Vagina (tissue), 2 donors: ENCODE measurements at regions not wholly inside any gene's neighbourhood (a gene's known extent, or its start where the extent isn't known, plus 50 kb on each side); places are given as distances from the start of the nearest gene placed in this dataset.

ENCODE experiments used
- POLR2A ChIP-seq, 2 donors: fragments of 450-650 bp; IDR thresholded peaks; one replicate each; pipeline ENCODE4 v1.6.1; 2017; ENCODE audit warnings: antibody characterized with exemption in 2 of 2, mild to moderate bottlenecking in 2 of 2, moderate library complexity in 2 of 2
- POLR2AphosphoS5 ChIP-seq, 2 donors: sonication (generic); formaldehyde crosslinking; IDR thresholded peaks; one replicate each; pipeline ENCODE4 v1.9.0; 2017; ENCODE audit warnings: antibody characterized with exemption in 2 of 2, mild to moderate bottlenecking in 2 of 2, low read depth in 1 of 2; ENCODE audit not compliant: insufficient read depth in 1 of 2
- TF ChIP-seq, protein P1 (sequence below), 3 experiments: fragments of 450-650 bp in 2 of 3; fragments of 200-600 bp in 1 of 3; sonication (generic) in 1 of 3; IDR thresholded peaks; one replicate each; pipeline ENCODE4 v1.5.1; 2017 to 2019; ENCODE audit warnings: antibody characterized with exemption in 3 of 3, mild to moderate bottlenecking in 2 of 3, moderate library complexity in 2 of 3

GRCh38 chr6:132919045-132919860, 104.9 kb downstream of the RPS12 start:
- TF ChIP-seq, protein P1, sequence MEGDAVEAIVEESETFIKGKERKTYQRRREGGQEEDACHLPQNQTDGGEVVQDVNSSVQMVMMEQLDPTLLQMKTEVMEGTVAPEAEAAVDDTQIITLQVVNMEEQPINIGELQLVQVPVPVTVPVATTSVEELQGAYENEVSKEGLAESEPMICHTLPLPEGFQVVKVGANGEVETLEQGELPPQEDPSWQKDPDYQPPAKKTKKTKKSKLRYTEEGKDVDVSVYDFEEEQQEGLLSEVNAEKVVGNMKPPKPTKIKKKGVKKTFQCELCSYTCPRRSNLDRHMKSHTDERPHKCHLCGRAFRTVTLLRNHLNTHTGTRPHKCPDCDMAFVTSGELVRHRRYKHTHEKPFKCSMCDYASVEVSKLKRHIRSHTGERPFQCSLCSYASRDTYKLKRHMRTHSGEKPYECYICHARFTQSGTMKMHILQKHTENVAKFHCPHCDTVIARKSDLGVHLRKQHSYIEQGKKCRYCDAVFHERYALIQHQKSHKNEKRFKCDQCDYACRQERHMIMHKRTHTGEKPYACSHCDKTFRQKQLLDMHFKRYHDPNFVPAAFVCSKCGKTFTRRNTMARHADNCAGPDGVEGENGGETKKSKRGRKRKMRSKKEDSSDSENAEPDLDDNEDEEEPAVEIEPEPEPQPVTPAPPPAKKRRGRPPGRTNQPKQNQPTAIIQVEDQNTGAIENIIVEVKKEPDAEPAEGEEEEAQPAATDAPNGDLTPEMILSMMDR (IDR thresholded peaks at IDR 0.05) = no peak
- TF ChIP-seq POLR2A (IDR thresholded peaks at IDR 0.05) (no peak), POLR2AphosphoS5 (IDR thresholded peaks at IDR 0.05; ENCODE audit: insufficient read depth in 1 of 2, low read depth in 1 of 2) (no peak)
